ENCODE measurements at regions not wholly inside any gene's neighbourhood (a gene's known extent, or its start where the extent isn't known, plus 50 kb on each side); places are given as distances from the start of the nearest gene placed in this dataset.

DNA sequence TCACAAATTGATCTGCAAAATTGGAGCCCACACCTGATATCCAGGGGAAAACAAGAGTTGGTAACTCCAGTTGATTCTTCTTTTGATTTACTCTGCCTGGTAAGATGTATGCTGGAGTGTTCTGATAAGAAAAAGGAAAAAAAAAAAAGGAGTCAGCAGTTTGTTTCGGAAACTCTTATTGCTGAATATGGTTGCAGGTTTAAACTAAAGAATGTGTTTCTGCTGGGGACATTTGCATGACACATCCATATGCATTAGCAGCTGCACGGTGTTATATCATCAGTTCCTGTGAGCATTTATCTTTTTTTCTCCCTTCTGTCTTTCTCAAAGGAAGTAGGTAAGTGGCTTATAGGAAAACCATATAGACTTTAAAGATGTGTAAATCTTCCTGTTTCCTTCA, 418.5 kb upstream of the ESRRG start:
- TF ChIP-seq, protein P1, sequence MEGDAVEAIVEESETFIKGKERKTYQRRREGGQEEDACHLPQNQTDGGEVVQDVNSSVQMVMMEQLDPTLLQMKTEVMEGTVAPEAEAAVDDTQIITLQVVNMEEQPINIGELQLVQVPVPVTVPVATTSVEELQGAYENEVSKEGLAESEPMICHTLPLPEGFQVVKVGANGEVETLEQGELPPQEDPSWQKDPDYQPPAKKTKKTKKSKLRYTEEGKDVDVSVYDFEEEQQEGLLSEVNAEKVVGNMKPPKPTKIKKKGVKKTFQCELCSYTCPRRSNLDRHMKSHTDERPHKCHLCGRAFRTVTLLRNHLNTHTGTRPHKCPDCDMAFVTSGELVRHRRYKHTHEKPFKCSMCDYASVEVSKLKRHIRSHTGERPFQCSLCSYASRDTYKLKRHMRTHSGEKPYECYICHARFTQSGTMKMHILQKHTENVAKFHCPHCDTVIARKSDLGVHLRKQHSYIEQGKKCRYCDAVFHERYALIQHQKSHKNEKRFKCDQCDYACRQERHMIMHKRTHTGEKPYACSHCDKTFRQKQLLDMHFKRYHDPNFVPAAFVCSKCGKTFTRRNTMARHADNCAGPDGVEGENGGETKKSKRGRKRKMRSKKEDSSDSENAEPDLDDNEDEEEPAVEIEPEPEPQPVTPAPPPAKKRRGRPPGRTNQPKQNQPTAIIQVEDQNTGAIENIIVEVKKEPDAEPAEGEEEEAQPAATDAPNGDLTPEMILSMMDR (IDR thresholded peaks at IDR 0.05), result no peak
- no peak for TF ChIP-seq POLR2A (IDR thresholded peaks at IDR 0.05; ENCODE audit: low read length)
- TF ChIP-seq EP300 (IDR thresholded peaks at IDR 0.05), result no peak
- no peak for TF ChIP-seq TP53 (CRISPR knock-in tag; IDR thresholded peaks at IDR 0.05)
- TF ChIP-seq USF2 (IDR thresholded peaks at IDR 0.05), result no peak

All from A549 (cell line).